Breast epithelium (tissue), 3 donors: ENCODE measurements at regions not wholly inside any gene's neighbourhood (a gene's known extent, or its start where the extent isn't known, plus 50 kb on each side); places are given as distances from the start of the nearest gene placed in this dataset.

Source experiments
- CTCF ChIP-seq, 3 donors: fragments of 450-650 bp; IDR thresholded peaks; one replicate each; pipeline ENCODE4 v1.5.1; 2016 to 2017; ENCODE audit warnings: antibody characterized with exemption in 3 of 3, mild to moderate bottlenecking in 3 of 3, moderate library complexity in 3 of 3
- POLR2A ChIP-seq: fragments of 450-650 bp; IDR thresholded peaks from one replicate; pipeline ENCODE4 v1.6.1; 2016; ENCODE audit warnings: antibody characterized with exemption, mild to moderate bottlenecking, moderate library complexity

GRCh38 chr4:166277401-166277800, 404.4 kb downstream of the TLL1 start:
- TF ChIP-seq CTCF (IDR thresholded peaks at IDR 0.05) (no peak), POLR2A (no peak)
